ENCODE measurements at regions not wholly inside any gene's neighbourhood (a gene's known extent, or its start where the extent isn't known, plus 50 kb on each side); places are given as distances from the start of the nearest gene placed in this dataset.

DNA sequence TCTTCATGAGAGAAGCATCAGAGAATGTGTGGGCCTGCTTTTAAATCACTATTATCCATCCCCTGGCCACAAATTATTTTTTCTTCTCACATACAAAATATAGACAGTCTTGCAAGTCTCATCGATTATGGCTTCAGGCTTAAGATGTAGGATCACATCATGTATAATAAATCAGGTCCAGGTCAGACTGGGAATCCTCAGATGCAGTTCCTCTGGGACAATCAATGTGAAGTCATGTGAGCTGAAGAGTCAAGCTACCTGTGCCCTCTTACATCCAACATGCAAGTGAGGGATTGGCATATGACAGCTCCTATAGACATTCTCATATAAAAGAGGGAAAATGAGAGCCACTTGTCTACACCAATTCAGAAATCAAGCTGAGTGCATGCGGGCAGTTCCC is 631.8 kb downstream of the PTPRU start:
- no peak for DNase-seq (ENCODE audit: low read depth)
- no peak overlapping the region for H3K4me3 ChIP-seq (ENCODE audit: low read depth, low read length)
- TF ChIP-seq POLR2A (IDR thresholded peaks at IDR 0.05; ENCODE audit: extremely low read depth, insufficient read length), result no peak
- TF ChIP-seq, protein P1, sequence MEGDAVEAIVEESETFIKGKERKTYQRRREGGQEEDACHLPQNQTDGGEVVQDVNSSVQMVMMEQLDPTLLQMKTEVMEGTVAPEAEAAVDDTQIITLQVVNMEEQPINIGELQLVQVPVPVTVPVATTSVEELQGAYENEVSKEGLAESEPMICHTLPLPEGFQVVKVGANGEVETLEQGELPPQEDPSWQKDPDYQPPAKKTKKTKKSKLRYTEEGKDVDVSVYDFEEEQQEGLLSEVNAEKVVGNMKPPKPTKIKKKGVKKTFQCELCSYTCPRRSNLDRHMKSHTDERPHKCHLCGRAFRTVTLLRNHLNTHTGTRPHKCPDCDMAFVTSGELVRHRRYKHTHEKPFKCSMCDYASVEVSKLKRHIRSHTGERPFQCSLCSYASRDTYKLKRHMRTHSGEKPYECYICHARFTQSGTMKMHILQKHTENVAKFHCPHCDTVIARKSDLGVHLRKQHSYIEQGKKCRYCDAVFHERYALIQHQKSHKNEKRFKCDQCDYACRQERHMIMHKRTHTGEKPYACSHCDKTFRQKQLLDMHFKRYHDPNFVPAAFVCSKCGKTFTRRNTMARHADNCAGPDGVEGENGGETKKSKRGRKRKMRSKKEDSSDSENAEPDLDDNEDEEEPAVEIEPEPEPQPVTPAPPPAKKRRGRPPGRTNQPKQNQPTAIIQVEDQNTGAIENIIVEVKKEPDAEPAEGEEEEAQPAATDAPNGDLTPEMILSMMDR (IDR thresholded peaks at IDR 0.05; ENCODE audit: low read depth, low read length), result no peak
- TF ChIP-seq MYC (IDR thresholded peaks at IDR 0.05; ENCODE audit: low read depth, low read length), result no peak
- TF ChIP-seq, protein P2, sequence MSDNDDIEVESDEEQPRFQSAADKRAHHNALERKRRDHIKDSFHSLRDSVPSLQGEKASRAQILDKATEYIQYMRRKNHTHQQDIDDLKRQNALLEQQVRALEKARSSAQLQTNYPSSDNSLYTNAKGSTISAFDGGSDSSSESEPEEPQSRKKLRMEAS (IDR thresholded peaks at IDR 0.05; ENCODE audit: low read depth, low read length), result no peak

GRCh38 chr1:29865051-29865450 is 628.7 kb downstream of the PTPRU start:
- H3K4me3 ChIP-seq (ENCODE audit: low read depth, low read length), result no peak overlapping the region
- TF ChIP-seq, protein P2 (IDR thresholded peaks at IDR 0.05; ENCODE audit: low read depth, low read length), result no peak
- TF ChIP-seq MYC (IDR thresholded peaks at IDR 0.05; ENCODE audit: low read depth, low read length) (no peak), POLR2A (IDR thresholded peaks at IDR 0.05; ENCODE audit: extremely low read depth, insufficient read length) (no peak)
- TF ChIP-seq, protein P1 (IDR thresholded peaks at IDR 0.05; ENCODE audit: low read depth, low read length), result no peak
- no peak for DNase-seq (ENCODE audit: low read depth)

GRCh38 chr1:29864431-29865022 is 628.2 kb downstream of the PTPRU start:
- no peak for TF ChIP-seq MYC (IDR thresholded peaks at IDR 0.05; ENCODE audit: low read depth, low read length)
- TF ChIP-seq, protein P1 (IDR thresholded peaks at IDR 0.05; ENCODE audit: low read depth, low read length), result no peak
- no peak for TF ChIP-seq POLR2A (IDR thresholded peaks at IDR 0.05; ENCODE audit: extremely low read depth, insufficient read length)
- TF ChIP-seq, protein P2 (IDR thresholded peaks at IDR 0.05; ENCODE audit: low read depth, low read length), result no peak
- DNase-seq (ENCODE audit: low read depth), result no peak
- no peak overlapping the region for H3K4me3 ChIP-seq (ENCODE audit: low read depth, low read length)

DNA sequence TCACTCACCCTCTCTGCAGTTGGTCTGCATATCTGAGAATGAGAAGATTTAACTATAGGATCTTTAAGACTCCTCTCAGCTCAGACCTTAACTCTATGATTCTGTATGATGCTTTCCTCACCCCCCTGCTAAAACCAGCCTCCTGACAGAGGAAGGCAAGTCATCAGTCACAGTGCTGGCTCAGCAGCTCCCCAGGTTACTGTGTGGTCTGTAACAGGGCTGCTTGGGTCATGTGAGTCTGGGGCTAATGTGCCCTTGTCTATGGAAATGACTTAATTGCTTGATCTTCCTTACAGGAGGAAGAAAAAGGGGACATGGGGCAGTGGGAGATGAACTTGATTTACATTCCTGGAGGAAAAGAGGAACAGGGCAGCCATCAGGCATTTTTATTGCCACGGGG is 625.6 kb downstream of the PTPRU start:
- H3K4me3 ChIP-seq (ENCODE audit: low read depth, low read length), result no peak overlapping the region
- no peak for DNase-seq (ENCODE audit: low read depth)
- TF ChIP-seq POLR2A (IDR thresholded peaks at IDR 0.05; ENCODE audit: extremely low read depth, insufficient read length) (no peak), MYC (IDR thresholded peaks at IDR 0.05; ENCODE audit: low read depth, low read length) (no peak)
- TF ChIP-seq, protein P2 (IDR thresholded peaks at IDR 0.05; ENCODE audit: low read depth, low read length), result no peak

GRCh38 chr1:29861446-29861845 is 625.1 kb downstream of the PTPRU start:
- no peak for TF ChIP-seq MYC (IDR thresholded peaks at IDR 0.05; ENCODE audit: low read depth, low read length)
- TF ChIP-seq, protein P1 (IDR thresholded peaks at IDR 0.05; ENCODE audit: low read depth, low read length), result no peak
- TF ChIP-seq POLR2A (IDR thresholded peaks at IDR 0.05; ENCODE audit: extremely low read depth, insufficient read length), result no peak
- TF ChIP-seq, protein P2 (IDR thresholded peaks at IDR 0.05; ENCODE audit: low read depth, low read length), result no peak
- no peak overlapping the region for H3K4me3 ChIP-seq (ENCODE audit: low read depth, low read length)
- no peak for DNase-seq (ENCODE audit: low read depth)

DNA sequence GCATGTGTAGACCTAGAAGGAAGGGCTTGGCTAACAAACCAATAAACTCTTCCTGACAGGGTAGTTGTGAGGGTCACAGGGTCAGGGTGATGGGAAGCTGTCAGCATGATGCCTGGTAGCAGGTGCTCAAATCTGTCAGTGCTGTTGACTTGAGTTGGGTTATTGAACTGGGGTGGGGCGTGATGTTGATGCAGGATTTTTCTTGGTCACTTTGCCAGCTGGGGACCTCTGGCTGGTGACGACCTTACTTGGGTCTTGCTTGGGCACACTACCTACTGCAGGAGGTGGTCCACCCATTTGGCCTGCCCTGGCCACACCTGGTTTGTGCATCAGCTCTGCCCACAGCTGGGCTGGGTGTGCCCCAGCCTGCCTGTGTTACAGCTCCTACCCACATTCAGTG is 624.4 kb downstream of the PTPRU start:
- no peak for DNase-seq (ENCODE audit: low read depth)
- TF ChIP-seq MYC (IDR thresholded peaks at IDR 0.05; ENCODE audit: low read depth, low read length), result no peak
- no peak for TF ChIP-seq POLR2A (IDR thresholded peaks at IDR 0.05; ENCODE audit: extremely low read depth, insufficient read length)
- TF ChIP-seq, protein P2 (IDR thresholded peaks at IDR 0.05; ENCODE audit: low read depth, low read length), result no peak
- TF ChIP-seq, protein P1 (IDR thresholded peaks at IDR 0.05; ENCODE audit: low read depth, low read length), result no peak
- H3K4me3 ChIP-seq (ENCODE audit: low read depth, low read length), result no peak overlapping the region

Data from NB4 (cell line).